Natural killer cell (primary cell): ENCODE measurements at regions not wholly inside any gene's neighbourhood (a gene's known extent, or its start where the extent isn't known, plus 50 kb on each side); places are given as distances from the start of the nearest gene placed in this dataset.

ENCODE experiments used
- ATAC-seq, 3 donors: fragments of 150-1000 bp in 2 of 3; fragments of 200-7000 bp in 1 of 3; cut with Tn5 transposase; 1 replicate in 1 of 3; 2 replicates in 2 of 3; pipeline ENCODE4 v1.10.0; 2021; ENCODE audit warnings: mild to moderate bottlenecking in 2 of 3, moderate library complexity in 2 of 3
- DNase-seq, 2 donors: peaks; one replicate each; pipeline versions ENCODE4 v3.0.0 to v3.0.0-alpha.2; 2013 to 2021; ENCODE audit warnings: mixed read lengths in 1 of 2
- H3K27ac ChIP-seq: one replicate; pipeline ENCODE4 v1.5.1; 2013; ENCODE audit warnings: mild to moderate bottlenecking, low read length
- H3K27me3 ChIP-seq: one replicate; pipeline ENCODE4 v1.6.1; 2013; ENCODE audit warnings: low read length; ENCODE audit not compliant: control insufficient read depth, insufficient read depth
- H3K36me3 ChIP-seq: one replicate; pipeline ENCODE4 v1.6.1; 2013; ENCODE audit warnings: low read length; ENCODE audit not compliant: control insufficient read depth, insufficient read depth
- H3K4me1 ChIP-seq: one replicate; pipeline ENCODE4 v1.6.1; 2013; ENCODE audit warnings: low read length; ENCODE audit not compliant: control insufficient read depth, insufficient read depth
- H3K4me3 ChIP-seq: one replicate; pipeline ENCODE4 v1.5.1; 2013; ENCODE audit warnings: low read length
- H3K9me3 ChIP-seq: one replicate; pipeline ENCODE4 v1.6.1; 2013; ENCODE audit warnings: low read length; ENCODE audit not compliant: control insufficient read depth, insufficient read depth
- H3K27ac Mint-ChIP-seq, 2 donors: one replicate each; pipeline ENCODE4 v1.8.0; 2022; ENCODE audit warnings: mild to moderate bottlenecking in 2 of 2, mixed read lengths in 2 of 2, moderate library complexity in 1 of 2
- H3K27me3 Mint-ChIP-seq, 2 donors: one replicate each; pipeline ENCODE4 v1.8.0; 2022; ENCODE audit warnings: low read depth in 2 of 2, mixed read lengths in 2 of 2
- H3K36me3 Mint-ChIP-seq: one replicate; pipeline ENCODE4 v1.8.0; 2022; ENCODE audit warnings: mixed read lengths
- H3K4me1 Mint-ChIP-seq, 2 donors: one replicate each; pipeline ENCODE4 v1.8.0; 2022; ENCODE audit warnings: mixed read lengths in 2 of 2
- H3K4me3 Mint-ChIP-seq: one replicate; pipeline ENCODE4 v1.8.0; 2022; ENCODE audit warnings: mild to moderate bottlenecking, moderate library complexity, mixed read lengths
- H3K9me3 Mint-ChIP-seq, 2 donors: one replicate each; pipeline ENCODE4 v1.8.0; 2022; ENCODE audit warnings: mixed read lengths in 2 of 2
- WGBS: methylation state at CpG from one replicate; pipeline ENCODE4 v1.1.7; 2013; ENCODE audit warnings: missing lambda C conversion rate; ENCODE audit not compliant: insufficient coverage; 5-methylcytosine and 5-hydroxymethylcytosine counted together
- intact Hi-C: fragments of 100-400 bp; cut with micrococcal nuclease; formaldehyde crosslinking; loops from one replicate; pipeline ENCODE4 v1.14.2; 2022
- TF ChIP-seq, protein P1 (sequence below): fragments of 200-600 bp; IDR thresholded peaks from one replicate; pipeline ENCODE4 v1.8.0; 2022; ENCODE audit warnings: antibody characterized with exemption

DNA sequence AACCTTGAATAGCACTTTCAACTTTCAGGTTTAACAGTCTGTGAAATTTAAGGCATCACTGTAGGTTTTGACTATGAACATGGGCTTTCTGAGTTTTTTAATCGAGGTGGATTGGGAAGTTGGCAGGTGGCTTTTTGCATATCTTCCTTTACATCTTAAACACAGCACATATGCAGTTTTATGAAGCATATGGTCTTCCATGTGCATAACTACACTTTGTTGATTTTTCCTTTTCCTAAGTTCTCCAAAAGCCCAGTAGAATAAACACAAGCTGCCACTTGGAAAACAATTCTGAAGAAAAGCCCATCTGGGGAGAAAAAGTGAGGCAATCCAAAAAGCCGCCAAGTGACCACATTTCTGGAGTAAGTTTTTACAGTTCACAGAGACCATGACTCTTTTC, 236.5 kb upstream of the IL12B start:
- Histone ChIP-seq H3K4me3 (no peak overlapping the region), H3K27ac (no peak overlapping the region), H3K9me3 (no peaks in the 10 kb centered on the region), H3K4me1 (no peaks in the 10 kb centered on the region), H3K27me3 (no peaks in the 10 kb centered on the region), H3K36me3 (no peaks in the 10 kb centered on the region)
- ATAC-seq (no peak), DNase-seq (no peak)
- TF ChIP-seq, protein P1, sequence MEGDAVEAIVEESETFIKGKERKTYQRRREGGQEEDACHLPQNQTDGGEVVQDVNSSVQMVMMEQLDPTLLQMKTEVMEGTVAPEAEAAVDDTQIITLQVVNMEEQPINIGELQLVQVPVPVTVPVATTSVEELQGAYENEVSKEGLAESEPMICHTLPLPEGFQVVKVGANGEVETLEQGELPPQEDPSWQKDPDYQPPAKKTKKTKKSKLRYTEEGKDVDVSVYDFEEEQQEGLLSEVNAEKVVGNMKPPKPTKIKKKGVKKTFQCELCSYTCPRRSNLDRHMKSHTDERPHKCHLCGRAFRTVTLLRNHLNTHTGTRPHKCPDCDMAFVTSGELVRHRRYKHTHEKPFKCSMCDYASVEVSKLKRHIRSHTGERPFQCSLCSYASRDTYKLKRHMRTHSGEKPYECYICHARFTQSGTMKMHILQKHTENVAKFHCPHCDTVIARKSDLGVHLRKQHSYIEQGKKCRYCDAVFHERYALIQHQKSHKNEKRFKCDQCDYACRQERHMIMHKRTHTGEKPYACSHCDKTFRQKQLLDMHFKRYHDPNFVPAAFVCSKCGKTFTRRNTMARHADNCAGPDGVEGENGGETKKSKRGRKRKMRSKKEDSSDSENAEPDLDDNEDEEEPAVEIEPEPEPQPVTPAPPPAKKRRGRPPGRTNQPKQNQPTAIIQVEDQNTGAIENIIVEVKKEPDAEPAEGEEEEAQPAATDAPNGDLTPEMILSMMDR = no peak
- Mint-ChIP-seq H3K27ac (no peak overlapping the region), H3K9me3 (no peaks in the 10 kb centered on the region), H3K4me1 (no peaks in the 10 kb centered on the region), H3K4me3 (no peak overlapping the region), H3K27me3 (peaks cover 3 to 23% of the 10 kb centered on the region in 2 donors), H3K36me3 (no peaks in the 10 kb centered on the region)
- WGBS = 64% methylated on average over 2 of the region's 2 CpGs
- intact Hi-C loops = no loop called here

- Histone ChIP-seq H3K27ac (no peak overlapping the region), H3K36me3 (no peaks in the 10 kb centered on the region), H3K27me3 (no peaks in the 10 kb centered on the region), H3K4me3 (no peak overlapping the region), H3K4me1 (no peaks in the 10 kb centered on the region), H3K9me3 (no peaks in the 10 kb centered on the region)
- WGBS = 70% methylated on average over 1 of the region's 1 CpG
- no peaks in the 10 kb centered on the region for H3K36me3 Mint-ChIP-seq
- TF ChIP-seq, protein P1 = no peak
- no peak overlapping the region for H3K4me3 Mint-ChIP-seq
- ATAC-seq (no peak), DNase-seq (no peak)
- H3K27ac Mint-ChIP-seq = no peak overlapping the region
- H3K27me3 Mint-ChIP-seq = peaks cover 3 to 20% of the 10 kb centered on the region in 2 donors
- intact Hi-C loops = no loop called here
- H3K4me1 Mint-ChIP-seq = no peaks in the 10 kb centered on the region
- no peaks in the 10 kb centered on the region for H3K9me3 Mint-ChIP-seq
Observed at GRCh38 chr5:159567461-159567860, 237.2 kb upstream of the IL12B start.

DNA sequence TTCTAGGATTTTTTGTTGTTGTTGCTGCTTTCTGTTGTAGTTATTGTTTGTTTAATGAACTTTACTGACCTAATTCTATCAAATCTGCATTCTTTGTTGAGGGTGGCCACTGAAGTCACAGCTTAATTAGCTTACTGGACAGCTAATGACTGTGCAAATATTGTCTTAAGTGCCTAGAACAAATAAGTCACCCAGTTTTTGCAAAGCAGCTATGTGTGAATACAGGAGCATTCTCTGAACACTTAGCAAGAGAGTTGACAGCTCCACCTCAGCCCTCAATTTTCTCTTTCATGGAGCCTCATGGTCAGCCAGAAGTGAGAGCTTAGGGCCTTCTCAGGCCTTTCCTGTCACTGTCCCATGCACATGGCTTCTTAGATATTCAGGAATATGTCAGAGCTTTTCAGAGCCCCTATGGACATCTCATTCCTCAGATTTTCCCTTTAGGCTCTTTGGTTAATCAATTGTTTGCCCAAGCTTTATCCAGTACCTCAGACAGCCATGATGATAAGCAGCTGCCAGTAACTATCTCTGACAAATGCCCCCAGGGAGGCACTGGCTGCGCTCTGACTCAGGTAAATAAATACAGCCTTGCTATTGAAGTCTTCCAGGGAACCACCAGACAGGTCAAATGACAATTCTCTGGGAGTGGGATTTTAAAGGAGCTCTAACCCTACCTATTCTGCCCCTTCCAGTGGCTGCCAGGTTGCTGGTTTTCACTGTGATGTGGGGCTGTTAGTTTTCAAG, 241.4 kb upstream of the IL12B start:
- Histone ChIP-seq H3K27ac (no peak overlapping the region), H3K27me3 (no peaks in the 10 kb centered on the region), H3K4me1 (no peaks in the 10 kb centered on the region), H3K9me3 (no peaks in the 10 kb centered on the region), H3K36me3 (no peaks in the 10 kb centered on the region), H3K4me3 (no peak overlapping the region)
- no peaks in the 10 kb centered on the region for H3K9me3 Mint-ChIP-seq
- H3K27ac Mint-ChIP-seq = no peak overlapping the region
- WGBS = 80% methylated on average over 1 of the region's 1 CpG
- intact Hi-C loops = no loop called here
- no peaks in the 10 kb centered on the region for H3K4me1 Mint-ChIP-seq
- TF ChIP-seq, protein P1 = no peak
- ATAC-seq = no peak
- no peak overlapping the region for H3K4me3 Mint-ChIP-seq
- no peaks in the 10 kb centered on the region for H3K36me3 Mint-ChIP-seq
- DNase-seq = no peak
- peaks cover 7 to 40% of the 10 kb centered on the region in 2 donors for H3K27me3 Mint-ChIP-seq

DNA sequence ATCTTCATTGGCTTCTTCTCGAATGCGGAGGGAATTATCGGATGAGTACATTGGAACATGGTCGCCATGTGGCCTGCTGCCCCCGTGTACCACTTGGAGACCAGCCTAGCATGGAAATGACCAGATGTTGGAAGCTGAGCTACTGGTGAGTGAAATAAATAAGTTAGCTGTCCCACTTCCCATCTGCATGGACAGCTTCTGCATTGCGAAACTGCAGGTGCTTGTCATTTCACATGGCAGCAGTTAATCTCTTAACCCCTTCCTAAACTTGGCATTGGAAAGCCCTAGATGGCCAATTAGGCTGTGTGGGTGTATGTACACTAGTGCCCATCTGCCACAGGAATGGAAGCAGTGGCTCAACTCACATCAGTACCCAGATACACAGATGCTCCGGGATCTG, 246.6 kb upstream of the IL12B start:
- H3K4me3 Mint-ChIP-seq = no peak overlapping the region
- intact Hi-C loops = no loop called here

More for the DNA sequence above, 246.6 kb upstream of the IL12B start:
- Mint-ChIP-seq H3K27ac (no peak overlapping the region), H3K4me1 (no peaks in the 10 kb centered on the region), H3K9me3 (no peaks in the 10 kb centered on the region), H3K27me3 (peaks cover 10 to 37% of the 10 kb centered on the region in 2 donors), H3K36me3 (no peaks in the 10 kb centered on the region)
- ATAC-seq (no peak), DNase-seq (no peak)
- WGBS = 86% methylated on average over 7 of the region's 7 CpGs
- Histone ChIP-seq H3K9me3 (no peaks in the 10 kb centered on the region), H3K4me1 (no peaks in the 10 kb centered on the region), H3K36me3 (no peaks in the 10 kb centered on the region), H3K27ac (no peak overlapping the region), H3K4me3 (no peak overlapping the region), H3K27me3 (no peaks in the 10 kb centered on the region)
- TF ChIP-seq, protein P1 = no peak
